Esophagus muscularis mucosa (tissue), 4 donors: ENCODE measurements at regions not wholly inside any gene's neighbourhood (a gene's known extent, or its start where the extent isn't known, plus 50 kb on each side); places are given as distances from the start of the nearest gene placed in this dataset.

ENCODE experiments used
- DNase-seq: peaks from one replicate; pipeline ENCODE4 v3.0.0-alpha.2; 2017; ENCODE audit errors: extremely low spot score
- H3K27ac ChIP-seq, 4 donors: fragments of 200-600 bp; sonication (generic); replicated peaks in 1 of 4; 1 replicate in 3 of 4; 2 replicates in 1 of 4; pipeline ENCODE4 v1.5.1; 2016 to 2019; ENCODE audit warnings: mild to moderate bottlenecking in 1 of 4
- H3K27me3 ChIP-seq, 4 donors: fragments of 200-600 bp; sonication (generic); one replicate each; pipeline versions ENCODE4 v1.5.1 to v1.6.0; 2016 to 2019
- H3K36me3 ChIP-seq, 4 donors: fragments of 200-600 bp; sonication (generic); one replicate each; pipeline ENCODE4 v1.5.1; 2016 to 2019
- H3K4me1 ChIP-seq, 4 donors: fragments of 200-600 bp; sonication (generic); one replicate each; pipeline ENCODE4 v1.5.1; 2016 to 2019
- H3K4me3 ChIP-seq, 4 donors: fragments of 200-600 bp; sonication (generic); 1 replicate in 2 of 4; 2 replicates in 2 of 4; pipeline ENCODE4 v1.5.1; 2016 to 2019; ENCODE audit warnings: mild to moderate bottlenecking in 4 of 4, moderate library complexity in 1 of 4
- H3K9me3 ChIP-seq, 4 donors: fragments of 200-600 bp; sonication (generic); 1 replicate in 3 of 4; 2 replicates in 1 of 4; pipeline ENCODE4 v1.5.1; 2016 to 2019
- CTCF ChIP-seq, 3 experiments: fragments of 200-600 bp in 2 of 3; fragments of 450-650 bp in 1 of 3; sonication (generic) in 2 of 3; IDR thresholded peaks; one replicate each; pipeline ENCODE4 v1.5.1; 2017 to 2019; ENCODE audit warnings: antibody characterized with exemption in 3 of 3, mild to moderate bottlenecking in 2 of 3, moderate library complexity in 1 of 3
- EP300 ChIP-seq: sonication (generic); formaldehyde crosslinking; IDR thresholded peaks from one replicate; pipeline ENCODE4 v1.6.1; 2017; ENCODE audit warnings: antibody characterized with exemption
- POLR2A ChIP-seq: fragments of 450-650 bp; IDR thresholded peaks from one replicate; pipeline ENCODE4 v1.6.1; 2017; ENCODE audit warnings: antibody characterized with exemption, moderate library complexity, mild to moderate bottlenecking, low read depth
- POLR2AphosphoS5 ChIP-seq, 2 donors: sonication (generic); formaldehyde crosslinking; IDR thresholded peaks; one replicate each; pipeline ENCODE4 v1.6.1; 2017; ENCODE audit warnings: antibody characterized with exemption in 2 of 2
- WGBS: methylation state at CpG from one replicate; pipeline ENCODE4 v1.1.5; 2018; 5-methylcytosine and 5-hydroxymethylcytosine counted together
- intact Hi-C: fragments of 100-400 bp; cut with DNase I; formaldehyde crosslinking; loops from one replicate; pipeline ENCODE4 v1.15.1; 2023

GRCh38 chr14:38915125-38915524, 187.9 kb downstream of the SEC23A start:
- WGBS: 84% methylated on average over 1 of the region's 1 CpG
- no peaks in the 10 kb centered on the region for H3K9me3 ChIP-seq
- H3K4me3 ChIP-seq: no peak overlapping the region
- TF ChIP-seq EP300 (no peak), CTCF (IDR thresholded peaks at IDR 0.05) (no peak), POLR2A (no peak), POLR2AphosphoS5 (IDR thresholded peaks at IDR 0.05) (no peak)
- no peaks in the 10 kb centered on the region for H3K4me1 ChIP-seq
- H3K36me3 ChIP-seq: no peaks in the 10 kb centered on the region
- H3K27ac ChIP-seq: no peak overlapping the region
- no peak for DNase-seq
- intact Hi-C loops: no loop called here
- H3K27me3 ChIP-seq: no peaks in the 10 kb centered on the region

GRCh38 chr14:38910092-38910491, 192.9 kb downstream of the SEC23A start:
- H3K4me1 ChIP-seq: no peaks in the 10 kb centered on the region
- H3K27me3 ChIP-seq: no peaks in the 10 kb centered on the region
- H3K27ac ChIP-seq: no peak overlapping the region
- no peaks in the 10 kb centered on the region for H3K9me3 ChIP-seq
- H3K4me3 ChIP-seq: no peak overlapping the region
- WGBS: 55% methylated on average over 1 of the region's 1 CpG
- intact Hi-C loops: no loop called here
- no peaks in the 10 kb centered on the region for H3K36me3 ChIP-seq
- TF ChIP-seq CTCF (IDR thresholded peaks at IDR 0.05) (no peak), POLR2AphosphoS5 (IDR thresholded peaks at IDR 0.05) (no peak), POLR2A (no peak)
- no peak for DNase-seq

- intact Hi-C loops: no loop called here
- H3K27me3 ChIP-seq: no peaks in the 10 kb centered on the region
- no peak for DNase-seq
Observed at GRCh38 chr14:38904959-38905358, 198.1 kb downstream of the SEC23A start.

GRCh38 chr14:38901791-38902190, 201.2 kb downstream of the SEC23A start:
- Histone ChIP-seq H3K9me3 (no peaks in the 10 kb centered on the region), H3K27ac (no peak overlapping the region), H3K4me3 (no peak overlapping the region), H3K36me3 (no peaks in the 10 kb centered on the region), H3K4me1 (no peaks in the 10 kb centered on the region), H3K27me3 (no peaks in the 10 kb centered on the region)
- no peak for DNase-seq
- WGBS: 91% methylated on average over 4 of the region's 4 CpGs
- intact Hi-C loops: no loop called here
- TF ChIP-seq POLR2AphosphoS5 (IDR thresholded peaks at IDR 0.05): no peak
- TF ChIP-seq POLR2A: no peak
- no peak for TF ChIP-seq EP300
- no peak for TF ChIP-seq CTCF (IDR thresholded peaks at IDR 0.05)

More at GRCh38 chr14:38904959-38905358, 198.1 kb downstream of the SEC23A start:
- no peaks in the 10 kb centered on the region for H3K9me3 ChIP-seq
- TF ChIP-seq POLR2A: no peak
- no peak overlapping the region for H3K27ac ChIP-seq
- no peaks in the 10 kb centered on the region for H3K4me1 ChIP-seq
- no peak overlapping the region for H3K4me3 ChIP-seq
- H3K36me3 ChIP-seq: no peaks in the 10 kb centered on the region

- TF ChIP-seq POLR2AphosphoS5 (IDR thresholded peaks at IDR 0.05) (no peak), EP300 (no peak), CTCF (IDR thresholded peaks at IDR 0.05) (no peak), POLR2A (no peak)
- no peak for DNase-seq
- Histone ChIP-seq H3K4me3 (no peak overlapping the region), H3K9me3 (no peaks in the 10 kb centered on the region), H3K27ac (no peak overlapping the region), H3K4me1 (no peaks in the 10 kb centered on the region), H3K36me3 (no peaks in the 10 kb centered on the region), H3K27me3 (no peaks in the 10 kb centered on the region)
- intact Hi-C loops: no loop called here
- WGBS: 48% methylated on average over 1 of the region's 1 CpG
Observed at GRCh38 chr14:38900887-38901286, 202.1 kb downstream of the SEC23A start.
